Jurkat, Clone E6-1 (cell line): ENCODE measurements at regions not wholly inside any gene's neighbourhood (a gene's known extent, or its start where the extent isn't known, plus 50 kb on each side); places are given as distances from the start of the nearest gene placed in this dataset.

Experiments used
- DNase-seq: peaks from one replicate; pipeline ENCODE4 v3.0.0-alpha.2; 2011; ENCODE audit warnings: low read depth, low spot score
- H3K4me3 ChIP-seq: 2 replicates; pipeline ENCODE4 v1.5.1; 2011; ENCODE audit warnings: mild to moderate bottlenecking, low read length, control low read depth, moderate library complexity

DNA sequence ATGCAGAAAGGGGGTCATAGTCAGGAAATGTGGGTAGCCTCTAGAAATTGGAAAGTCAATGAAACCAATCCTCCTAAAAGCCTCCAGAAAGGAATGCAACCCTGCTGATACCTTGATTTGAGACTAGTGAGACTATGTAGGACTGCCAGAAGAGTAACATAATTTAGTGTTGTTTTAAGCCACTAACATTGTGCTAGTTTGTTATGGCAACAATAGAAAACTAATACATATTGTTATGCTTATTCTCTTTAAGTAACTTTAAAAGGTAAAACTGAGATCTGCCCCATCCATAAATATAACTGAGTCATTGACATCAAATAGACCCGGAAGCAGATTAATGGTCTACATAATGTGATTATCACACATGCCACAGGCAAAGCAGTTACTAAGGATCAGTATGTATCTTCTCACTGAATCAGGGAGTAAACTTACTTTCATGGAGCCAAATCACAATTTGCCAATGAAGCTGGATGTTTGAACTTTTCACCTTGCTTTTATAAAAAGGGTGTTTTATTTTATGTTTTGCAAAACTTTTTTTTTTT, 146.4 kb upstream of the TMEM106B start:
- H3K4me3 ChIP-seq, result no peak overlapping the region
- DNase-seq, result no peak

DNA sequence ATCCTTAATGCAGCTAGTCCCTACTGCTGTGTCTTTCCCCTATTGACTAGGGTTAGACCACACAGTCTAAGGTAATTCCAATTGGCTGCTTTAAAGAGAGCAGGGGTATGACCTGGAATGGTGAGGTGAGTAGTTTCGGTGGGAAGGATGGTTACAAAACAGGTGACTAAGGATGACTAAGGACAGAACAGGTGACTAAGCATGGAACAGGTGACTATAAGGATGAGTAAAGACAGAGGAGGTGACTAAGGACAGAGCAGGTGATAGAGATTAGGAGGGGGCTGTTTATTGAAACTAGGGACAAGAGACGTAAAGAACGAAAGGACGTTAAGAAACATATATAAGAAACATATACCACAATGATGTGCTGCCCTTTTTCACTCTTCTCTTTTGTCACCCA, 145.1 kb upstream of the TMEM106B start:
- no peak overlapping the region for H3K4me3 ChIP-seq
- no peak for DNase-seq

DNA sequence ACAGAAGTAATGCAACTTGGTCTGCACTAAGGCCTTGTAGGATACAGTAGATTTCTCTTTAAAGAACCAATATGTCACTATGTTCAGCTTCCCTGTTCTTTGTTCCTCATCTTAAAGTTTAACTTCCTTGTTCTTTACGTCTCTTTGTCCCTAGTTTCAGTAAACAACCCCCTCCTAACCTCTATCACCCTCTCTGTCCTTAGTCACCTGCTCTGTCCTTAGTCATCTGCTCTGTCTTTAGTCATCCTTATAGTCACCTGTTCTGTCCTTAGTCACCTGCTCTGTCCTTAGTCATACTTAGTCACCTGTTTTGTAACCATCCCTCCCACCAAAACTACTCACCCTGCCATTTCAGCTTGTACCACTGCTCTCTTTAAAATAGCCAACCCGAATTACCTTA, 144.6 kb upstream of the TMEM106B start:
- DNase-seq, result no peak

DNA sequence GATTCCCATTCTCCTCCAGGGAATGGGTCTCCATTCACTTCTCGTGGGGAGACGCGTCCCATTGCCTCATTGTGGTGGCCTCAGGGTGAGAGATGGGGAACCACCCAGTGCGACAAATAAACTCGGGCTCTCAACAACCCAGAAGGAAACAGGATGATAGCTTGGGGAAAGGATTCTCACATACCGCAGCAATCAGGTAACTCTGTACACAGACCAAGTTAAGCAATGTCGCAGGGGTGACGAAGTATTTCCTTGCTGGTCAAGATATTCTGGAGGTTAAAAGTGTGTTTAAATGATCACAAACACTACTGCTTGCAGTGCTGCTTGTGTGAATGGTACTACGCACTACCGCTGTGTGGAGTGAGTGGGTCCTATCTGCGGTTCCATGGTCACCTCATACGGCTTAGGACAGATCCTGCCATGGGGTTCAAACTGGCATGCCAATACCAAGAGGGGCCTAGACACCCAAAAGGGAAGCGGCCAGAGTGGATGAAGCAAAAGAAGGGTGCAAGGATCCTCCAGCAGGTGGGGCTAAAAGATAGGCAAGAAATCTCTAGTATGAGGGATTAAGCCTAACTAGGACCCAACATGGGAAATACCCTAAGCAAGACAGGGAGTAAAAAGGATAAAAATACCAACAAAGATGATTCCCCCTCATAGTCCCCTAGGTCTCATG, 143.8 kb upstream of the TMEM106B start:
- H3K4me3 ChIP-seq, result no peak overlapping the region
- peak; percentile 36 for DNase-seq

More for the DNA sequence above, 144.6 kb upstream of the TMEM106B start:
- no peak overlapping the region for H3K4me3 ChIP-seq

DNA sequence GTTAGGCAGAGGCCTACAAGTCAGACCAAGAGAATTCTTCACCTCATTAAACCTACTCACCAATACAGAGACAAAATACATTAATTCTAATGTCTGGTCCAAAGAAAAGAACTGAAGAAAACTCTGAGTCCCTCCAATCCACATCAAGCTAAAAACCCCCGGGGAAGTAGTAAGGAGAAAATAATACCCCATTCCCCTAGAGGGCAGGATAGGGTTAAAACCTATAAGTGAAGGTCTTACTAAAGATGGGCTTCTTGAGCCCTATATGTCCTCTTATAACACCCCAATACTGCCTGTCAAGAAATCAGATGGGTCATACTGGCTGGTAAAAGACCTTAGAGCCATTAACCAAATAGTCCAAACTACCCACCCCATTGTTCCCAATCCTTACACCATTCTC, 141.3 kb upstream of the TMEM106B start:
- no peak overlapping the region for H3K4me3 ChIP-seq
- no peak for DNase-seq

DNA sequence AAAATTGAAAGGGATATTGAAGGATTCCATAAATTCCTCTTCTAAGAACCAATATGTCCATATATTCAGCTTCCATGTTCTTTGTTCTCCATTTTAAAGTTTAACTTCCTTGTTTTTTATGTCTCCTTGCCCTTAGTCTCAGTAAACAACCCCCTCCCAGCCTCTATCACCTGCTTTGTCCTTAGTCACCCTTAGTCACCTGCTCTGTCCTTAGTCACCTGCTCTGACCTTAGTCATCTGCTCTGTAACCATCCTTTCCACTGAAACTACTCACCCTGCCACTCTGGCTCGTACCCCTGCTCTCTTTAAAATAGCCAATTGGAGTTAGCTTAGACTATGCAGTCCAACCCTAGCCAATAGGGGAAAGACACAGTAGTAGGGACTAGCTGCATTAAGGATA, 136.2 kb upstream of the TMEM106B start:
- no peak for DNase-seq
- H3K4me3 ChIP-seq, result no peak overlapping the region

DNA sequence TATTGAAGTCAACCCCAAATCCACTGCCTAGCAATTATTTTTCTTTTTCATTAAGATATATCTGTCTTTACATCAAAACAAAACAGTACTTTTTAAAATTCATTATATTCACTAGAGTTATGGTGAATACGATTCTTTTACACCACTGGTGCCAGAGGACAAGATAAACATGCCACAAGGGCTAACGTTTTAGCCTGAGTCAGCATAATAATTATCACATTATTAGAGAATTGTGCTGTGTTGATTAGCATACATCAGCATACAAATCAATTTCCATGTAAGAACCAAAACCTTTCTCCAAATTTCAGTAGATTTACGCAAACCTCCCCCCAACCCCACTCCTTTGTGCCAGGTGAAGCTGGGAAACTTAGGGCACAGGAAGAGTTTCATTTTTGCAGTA, 131.1 kb upstream of the TMEM106B start:
- DNase-seq, result no peak
- H3K4me3 ChIP-seq, result no peak overlapping the region

DNA sequence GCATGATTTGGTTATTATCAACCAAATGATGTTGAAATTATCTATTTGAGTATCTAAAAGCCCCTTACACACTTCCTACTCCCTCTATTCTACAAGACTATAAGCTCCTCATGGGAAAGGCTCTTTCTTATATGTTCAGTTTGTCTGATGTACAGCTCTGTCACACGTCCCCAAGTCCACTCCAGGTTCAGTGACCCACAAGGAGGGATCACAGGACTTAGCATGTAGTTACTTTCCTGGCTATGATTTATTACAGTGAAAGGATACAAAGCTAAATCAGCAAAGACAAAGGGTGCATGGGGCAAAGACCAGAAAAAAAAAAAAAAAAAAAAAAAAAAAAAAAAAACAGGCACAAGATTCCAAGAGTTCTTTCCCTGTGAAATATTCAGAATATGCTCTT, 125.6 kb upstream of the TMEM106B start:
- H3K4me3 ChIP-seq, result no peak overlapping the region
- no peak for DNase-seq

DNA sequence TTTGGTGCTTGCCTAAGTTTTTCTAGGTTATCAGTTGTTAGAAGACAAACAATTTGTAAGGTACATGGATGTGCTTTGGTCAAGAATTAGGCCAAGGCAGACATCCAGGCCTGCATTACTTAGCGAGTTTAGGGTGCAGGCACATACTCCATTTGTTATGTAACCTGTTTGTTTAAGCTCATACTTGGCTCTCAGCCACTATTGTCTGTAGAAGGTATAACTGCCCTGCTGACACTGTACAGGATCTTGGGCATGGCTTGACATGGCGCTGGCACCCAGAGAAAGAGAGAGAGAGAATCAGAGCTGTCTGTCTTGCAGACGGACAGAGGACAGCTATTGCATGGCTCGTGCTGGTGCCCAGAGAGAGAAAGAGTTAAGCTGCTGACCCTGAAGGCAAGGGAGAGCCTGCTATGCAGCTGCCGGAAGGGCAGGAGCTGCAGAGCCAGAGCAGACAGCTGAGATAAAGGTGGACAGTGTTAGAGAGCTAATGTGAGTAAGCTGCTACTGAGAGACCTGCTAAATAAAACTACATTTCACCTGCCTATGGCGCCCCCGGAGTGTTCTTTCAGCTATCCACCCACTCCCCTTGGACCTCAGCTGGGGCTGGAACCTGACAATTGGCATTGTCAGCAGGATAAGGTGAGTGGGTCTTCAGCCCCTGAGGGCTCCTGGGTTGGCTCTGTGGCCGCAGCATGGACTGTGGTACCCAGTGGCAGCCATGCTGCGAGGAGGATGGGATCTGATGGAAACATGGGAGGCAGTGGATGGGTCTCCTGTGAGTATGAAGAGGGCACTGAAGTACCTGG, 120.9 kb upstream of the TMEM106B start:
- DNase-seq, result no peak
- no peak overlapping the region for H3K4me3 ChIP-seq

DNA sequence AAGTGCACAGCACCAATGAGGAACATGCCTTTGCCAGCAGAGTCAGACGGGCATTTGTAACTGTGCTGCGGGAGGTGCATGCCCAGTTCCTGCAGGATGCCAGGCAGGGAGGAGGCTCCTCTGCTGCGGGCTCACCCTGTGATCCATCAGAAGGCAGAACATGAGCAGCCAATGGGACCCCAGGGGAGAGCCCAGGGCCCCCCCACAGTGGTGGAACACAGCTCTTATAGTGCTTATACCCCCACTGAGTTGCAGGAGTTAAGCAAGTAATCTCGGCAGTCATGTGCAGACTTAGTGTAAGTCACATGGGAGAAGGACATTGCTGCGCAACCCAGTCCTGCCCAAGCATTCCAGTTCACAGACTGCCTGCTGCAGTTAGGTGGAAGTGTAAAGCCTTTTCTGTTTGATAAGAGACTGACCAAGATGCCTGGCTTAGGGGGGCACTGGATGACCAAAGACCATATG, 120.3 kb upstream of the TMEM106B start:
- H3K4me3 ChIP-seq, result no peak overlapping the region
- no peak for DNase-seq

DNA sequence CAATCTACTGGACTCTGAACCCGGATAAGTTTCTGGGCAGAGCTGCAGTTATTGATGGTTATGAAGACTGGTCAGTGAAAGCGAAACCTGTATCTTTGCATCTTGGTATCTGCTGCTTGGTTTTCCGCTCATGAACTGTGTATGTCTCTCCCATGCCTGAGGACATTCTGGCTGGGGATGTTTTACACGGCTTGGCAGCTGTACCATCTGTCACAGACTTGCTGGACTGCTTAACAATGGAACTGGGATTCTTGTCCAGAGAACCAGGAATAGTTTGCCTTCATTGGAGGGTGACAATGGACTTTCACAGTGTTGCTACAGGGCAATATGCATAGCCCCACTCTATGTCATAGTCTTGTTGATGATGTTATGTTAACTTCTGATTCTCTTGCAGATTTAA, 119.9 kb upstream of the TMEM106B start:
- no peak for DNase-seq
- no peak overlapping the region for H3K4me3 ChIP-seq

DNA sequence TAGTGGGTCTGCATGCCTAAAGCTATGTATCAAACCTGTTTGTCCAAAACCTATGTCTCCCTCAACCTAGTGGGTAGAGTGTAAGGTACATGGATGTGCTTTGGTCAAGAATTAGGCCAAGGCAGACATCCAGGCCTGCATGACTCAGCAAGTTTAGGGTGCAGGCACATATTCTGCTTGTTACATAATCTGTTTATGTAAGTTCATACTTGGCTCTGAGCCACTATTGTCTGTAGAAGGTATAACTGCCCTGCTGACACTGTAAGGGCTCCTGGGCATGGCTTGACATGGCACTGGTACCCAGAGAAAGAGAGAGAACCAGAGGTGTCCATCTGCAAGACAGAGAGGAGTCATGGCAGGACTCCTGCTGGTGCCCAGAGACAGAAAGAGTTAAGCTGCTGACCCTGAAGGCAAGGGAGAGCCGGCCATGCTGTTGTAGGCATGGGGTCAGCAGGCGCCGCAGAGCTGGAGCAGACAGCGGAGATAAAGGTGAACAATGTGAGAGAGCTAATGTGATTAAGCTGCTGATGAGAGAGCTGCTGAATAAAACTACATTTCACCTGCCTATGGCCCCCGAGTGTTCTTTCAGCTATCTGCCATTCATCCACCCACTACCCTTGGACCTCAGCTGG, 118.5 kb upstream of the TMEM106B start:
- no peak overlapping the region for H3K4me3 ChIP-seq
- DNase-seq, result no peak

DNA sequence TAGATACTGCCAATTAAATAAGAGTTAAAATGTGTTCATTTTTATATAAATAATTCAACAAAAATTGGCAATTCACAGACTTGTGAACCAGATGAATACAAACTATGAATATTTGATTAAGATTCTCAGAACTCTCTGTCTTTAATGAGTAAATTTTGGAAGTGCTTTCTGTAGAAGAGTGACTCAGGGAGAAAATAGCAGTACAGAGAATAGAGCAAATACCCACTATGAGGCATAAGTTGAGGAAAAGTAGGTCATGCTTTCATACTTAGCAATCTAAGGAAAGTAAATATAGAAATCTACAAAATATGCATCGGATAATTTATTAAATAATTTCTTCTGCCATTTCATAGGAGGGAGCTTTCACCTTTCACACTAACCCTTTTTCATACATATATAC, 117.7 kb upstream of the TMEM106B start:
- H3K4me3 ChIP-seq, result no peak overlapping the region
- DNase-seq, result no peak

DNA sequence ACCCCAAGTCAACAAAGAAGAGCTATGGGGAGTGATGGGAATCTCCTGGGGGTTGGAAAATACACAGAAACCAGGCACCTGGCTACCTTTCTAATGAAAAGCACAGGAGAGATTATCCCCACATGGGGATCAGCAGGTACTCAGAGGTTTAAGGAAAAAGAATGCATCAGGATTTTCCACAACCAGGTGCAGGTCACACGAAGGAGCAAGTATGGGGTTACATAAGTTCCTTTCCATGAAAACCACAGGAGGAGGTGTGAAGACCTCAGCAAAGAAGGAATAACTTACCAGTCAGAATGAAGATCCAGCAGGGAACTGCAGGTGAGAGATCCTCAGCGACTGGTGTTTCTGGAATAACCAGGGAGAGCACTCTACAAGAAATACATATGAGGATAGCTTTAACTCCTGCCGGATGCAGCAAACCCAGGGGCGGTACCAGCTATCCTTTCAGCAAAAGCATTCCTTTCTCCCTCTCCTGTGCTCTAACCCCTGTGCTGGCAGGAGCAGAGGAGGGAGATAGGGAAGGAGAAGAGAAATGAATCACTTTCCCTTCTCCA, 116.7 kb upstream of the TMEM106B start:
- no peak for DNase-seq
- no peak overlapping the region for H3K4me3 ChIP-seq

DNA sequence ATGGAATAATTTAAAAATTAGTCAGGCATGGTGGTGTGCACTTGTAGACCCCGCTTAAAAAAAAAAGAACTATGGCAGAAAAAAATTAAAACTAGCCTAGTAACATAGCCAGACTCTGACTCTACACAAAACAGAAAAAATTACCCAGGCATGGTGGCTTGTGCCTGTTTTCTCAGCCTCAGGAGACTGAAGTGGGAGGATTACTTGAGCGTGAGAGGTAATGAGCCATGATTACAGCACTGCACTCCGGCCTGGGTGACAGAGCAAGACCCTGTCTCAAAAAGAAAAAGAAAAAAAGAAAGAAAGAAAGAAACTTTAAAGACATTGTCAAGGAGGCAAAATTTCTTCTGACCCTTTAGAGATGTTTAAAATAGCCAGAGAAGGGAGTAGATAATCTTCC, 109.0 kb upstream of the TMEM106B start:
- no peak overlapping the region for H3K4me3 ChIP-seq
- DNase-seq, result no peak

DNA sequence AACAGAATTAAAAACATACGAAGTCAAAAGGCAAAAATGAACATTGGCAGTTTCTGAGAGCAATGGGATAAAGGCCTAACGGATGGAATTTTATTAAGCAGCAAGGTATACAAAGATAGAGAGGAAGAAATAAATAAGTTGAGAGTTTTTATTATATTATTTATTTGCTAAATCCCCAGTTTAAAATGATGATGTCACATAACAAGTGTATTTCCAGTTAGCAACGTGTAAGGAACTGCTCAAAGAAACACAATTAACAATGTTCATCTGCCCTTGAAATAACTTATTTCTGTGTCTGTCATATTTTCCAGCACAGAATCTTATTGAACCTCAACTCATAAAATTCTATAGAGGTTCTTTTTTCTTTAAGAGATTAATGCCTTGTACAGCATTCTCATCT, 108.6 kb upstream of the TMEM106B start:
- no peak overlapping the region for H3K4me3 ChIP-seq

DNA sequence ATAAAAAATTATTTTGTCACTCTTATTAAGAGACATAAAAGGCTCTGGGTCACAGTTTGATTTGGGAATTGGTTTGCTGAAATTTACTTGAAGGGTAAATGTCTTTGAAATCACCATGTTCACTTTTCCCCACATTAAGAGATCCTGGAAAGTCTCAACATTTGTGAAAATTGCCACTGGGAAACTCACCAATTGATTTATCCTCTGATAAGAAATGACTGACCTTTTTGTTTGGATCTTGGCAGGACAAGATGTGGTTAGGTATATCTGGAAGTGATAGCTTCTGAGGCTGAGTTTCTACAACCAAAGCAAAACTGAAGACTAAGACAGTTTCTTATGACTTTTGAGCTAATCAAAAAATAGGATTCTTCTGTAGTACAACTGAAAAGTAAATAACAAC, 107.1 kb upstream of the TMEM106B start:
- no peak overlapping the region for H3K4me3 ChIP-seq

More for the DNA sequence above, 108.6 kb upstream of the TMEM106B start:
- DNase-seq, result no peak

DNA sequence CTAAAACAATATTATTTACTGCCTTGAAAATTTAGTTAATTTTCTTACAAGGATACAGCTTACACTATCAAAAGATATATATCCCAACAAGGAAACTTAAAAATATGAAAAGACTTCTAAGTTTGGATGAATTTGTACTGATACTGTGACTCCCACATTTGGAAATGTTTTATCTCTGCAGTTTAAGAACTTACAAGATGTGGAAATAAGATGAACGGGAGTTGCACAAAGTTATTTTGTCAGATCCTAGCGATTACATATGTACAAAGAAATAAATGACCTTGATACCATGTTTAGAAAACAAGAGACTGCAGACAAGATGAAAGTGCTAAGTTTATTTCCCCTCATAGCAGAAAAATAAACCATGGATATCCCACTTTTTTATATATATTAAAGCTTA, 103.7 kb upstream of the TMEM106B start:
- no peak for DNase-seq
- H3K4me3 ChIP-seq, result no peak overlapping the region

More for the DNA sequence above, 107.1 kb upstream of the TMEM106B start:
- DNase-seq, result no peak

DNA sequence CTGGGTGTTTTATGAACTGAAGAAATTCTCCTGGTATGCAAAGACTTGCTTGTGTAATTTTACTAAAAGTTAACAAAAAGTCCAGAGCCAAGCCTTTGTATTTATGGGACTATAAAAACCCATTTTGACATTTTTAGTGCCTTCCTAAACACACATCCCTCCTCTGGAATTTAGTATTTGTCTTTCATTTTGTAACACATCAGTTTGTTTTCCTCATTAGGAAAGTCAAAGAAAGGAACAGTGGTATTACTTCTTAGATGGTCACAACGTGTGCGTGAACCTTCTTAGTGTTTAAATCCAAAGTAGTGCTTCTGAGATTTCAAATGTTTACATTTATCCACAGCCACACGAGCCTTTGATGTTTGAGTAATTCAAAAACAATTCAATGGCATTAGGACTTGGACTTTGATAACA, 103.2 kb upstream of the TMEM106B start:
- H3K4me3 ChIP-seq, result no peak overlapping the region
- DNase-seq, result no peak

DNA sequence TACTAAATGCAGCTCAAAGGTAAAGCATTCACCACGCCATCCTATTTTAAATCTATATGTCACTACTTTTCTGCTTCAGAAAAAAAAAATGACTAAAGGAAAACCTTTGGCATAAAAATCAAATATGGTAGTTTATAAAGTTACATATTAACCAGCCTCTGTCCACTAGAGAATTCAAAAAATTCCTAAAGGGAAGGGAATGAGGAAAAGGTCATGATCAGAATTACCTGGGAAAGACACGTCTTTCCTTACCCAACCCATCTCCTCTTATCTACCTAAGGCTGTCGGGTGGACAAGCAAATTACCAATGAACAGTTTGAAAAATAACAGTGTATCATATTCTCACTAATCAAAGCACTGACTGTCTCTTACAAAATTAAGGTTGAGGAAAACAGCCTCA, 100.7 kb upstream of the TMEM106B start:
- no peak for DNase-seq
- H3K4me3 ChIP-seq, result no peak overlapping the region
